Astrocyte of the spinal cord (primary cell): ENCODE measurements at regions not wholly inside any gene's neighbourhood (a gene's known extent, or its start where the extent isn't known, plus 50 kb on each side); places are given as distances from the start of the nearest gene placed in this dataset.
A peak's percentile ranks its signal among the peaks of the same experiment; 100 is the strongest.

Experiments
- DNase-seq: peaks from one replicate; pipeline ENCODE4 v3.0.0; 2011; ENCODE audit warnings: low read depth, low spot score
- H3K4me3 ChIP-seq: 2 replicates; pipeline ENCODE4 v1.5.1; 2011; ENCODE audit warnings: low read depth, mild to moderate bottlenecking, low read length, moderate library complexity
- in situ Hi-C: cut with HindIII; loops from 2 replicates; pipeline ENCODE4 v1.10.0; 2017; ENCODE audit warnings: low sequenced_read_pairs
- TF ChIP-seq, protein P1 (sequence below): IDR thresholded peaks from 2 replicates; pipeline ENCODE4 v1.5.1; 2012; ENCODE audit warnings: low read depth, mild to moderate bottlenecking, low read length, inconsistent platforms

DNA sequence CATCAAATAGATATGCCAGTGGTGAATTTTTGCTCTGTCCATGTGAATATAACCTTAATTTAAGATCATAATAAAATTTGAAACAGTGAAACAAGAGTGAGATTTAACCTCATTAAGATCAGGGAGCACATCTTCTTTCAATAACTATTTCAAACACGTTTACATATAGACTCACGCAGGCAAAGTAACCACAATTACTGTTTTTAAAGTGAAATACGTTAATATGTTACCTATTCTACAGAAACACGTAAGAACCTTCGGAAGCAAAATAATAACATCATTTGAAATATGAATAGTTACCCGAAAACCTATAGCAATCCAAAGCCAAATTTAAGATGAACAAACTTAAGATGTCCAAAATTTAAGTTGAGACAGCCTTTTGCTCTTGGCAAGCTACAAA is 136.2 kb upstream of the ZC3H12C start:
- DNase-seq, result no peak
- H3K4me3 ChIP-seq, result no peak overlapping the region
- in situ Hi-C loops, result no loop called here
- TF ChIP-seq, protein P1, sequence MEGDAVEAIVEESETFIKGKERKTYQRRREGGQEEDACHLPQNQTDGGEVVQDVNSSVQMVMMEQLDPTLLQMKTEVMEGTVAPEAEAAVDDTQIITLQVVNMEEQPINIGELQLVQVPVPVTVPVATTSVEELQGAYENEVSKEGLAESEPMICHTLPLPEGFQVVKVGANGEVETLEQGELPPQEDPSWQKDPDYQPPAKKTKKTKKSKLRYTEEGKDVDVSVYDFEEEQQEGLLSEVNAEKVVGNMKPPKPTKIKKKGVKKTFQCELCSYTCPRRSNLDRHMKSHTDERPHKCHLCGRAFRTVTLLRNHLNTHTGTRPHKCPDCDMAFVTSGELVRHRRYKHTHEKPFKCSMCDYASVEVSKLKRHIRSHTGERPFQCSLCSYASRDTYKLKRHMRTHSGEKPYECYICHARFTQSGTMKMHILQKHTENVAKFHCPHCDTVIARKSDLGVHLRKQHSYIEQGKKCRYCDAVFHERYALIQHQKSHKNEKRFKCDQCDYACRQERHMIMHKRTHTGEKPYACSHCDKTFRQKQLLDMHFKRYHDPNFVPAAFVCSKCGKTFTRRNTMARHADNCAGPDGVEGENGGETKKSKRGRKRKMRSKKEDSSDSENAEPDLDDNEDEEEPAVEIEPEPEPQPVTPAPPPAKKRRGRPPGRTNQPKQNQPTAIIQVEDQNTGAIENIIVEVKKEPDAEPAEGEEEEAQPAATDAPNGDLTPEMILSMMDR, result no peak

DNA sequence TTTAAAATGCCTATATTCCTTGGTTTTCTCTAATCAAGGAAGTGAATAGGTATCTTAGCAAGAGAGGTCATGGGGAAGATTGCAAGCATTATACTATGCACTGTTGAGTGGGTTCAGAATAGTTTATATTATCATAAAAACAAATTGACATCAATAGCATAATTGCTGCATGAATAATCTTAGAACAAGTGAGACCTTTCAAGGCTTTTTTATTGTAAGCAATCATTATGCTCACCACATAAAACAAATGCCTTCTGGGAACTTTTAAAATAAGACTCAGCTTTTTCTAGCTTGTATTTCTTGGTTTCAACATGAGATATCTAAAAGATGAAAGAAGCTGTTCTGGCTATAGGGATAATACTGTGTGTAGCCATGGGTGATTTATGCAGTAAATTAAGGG is 135.6 kb upstream of the ZC3H12C start:
- peak; percentile 4 for DNase-seq
- in situ Hi-C loops, result no loop called here
- TF ChIP-seq, protein P1, result no peak
- H3K4me3 ChIP-seq, result no peak overlapping the region

DNA sequence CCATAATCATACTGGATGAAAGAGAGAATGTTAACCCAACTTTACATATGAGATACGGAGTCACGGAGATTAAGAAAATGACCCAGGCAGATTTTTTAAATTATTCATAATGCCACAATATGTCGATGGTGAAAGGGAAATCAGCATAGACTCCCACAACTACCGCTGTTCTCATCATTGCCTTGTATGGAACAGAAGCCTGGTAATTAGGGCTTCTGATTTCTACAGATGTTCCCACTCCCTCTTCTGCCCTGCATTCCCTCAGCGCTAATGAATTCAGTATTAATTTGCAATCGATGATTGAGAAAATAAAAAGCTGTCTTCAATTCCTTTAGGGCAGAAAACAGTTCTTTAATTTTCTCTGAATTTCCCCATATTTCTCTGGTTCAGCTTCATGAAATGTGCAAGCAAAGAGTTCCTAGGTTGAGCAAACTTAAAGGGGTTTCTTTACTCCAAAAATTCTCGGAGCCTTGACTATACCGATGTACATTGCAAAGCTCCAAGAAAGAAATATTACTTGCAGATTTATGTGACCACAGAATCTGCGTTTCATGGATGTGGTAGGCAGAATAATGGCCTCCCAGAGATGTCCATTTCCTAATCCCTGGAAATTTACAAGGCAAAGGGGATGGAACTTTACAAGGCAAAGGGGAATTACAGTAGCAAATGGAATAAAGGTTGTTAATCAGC is 134.9 kb upstream of the ZC3H12C start:
- DNase-seq, result no peak
- in situ Hi-C loops, result no loop called here
- TF ChIP-seq, protein P1, result no peak
- no peak overlapping the region for H3K4me3 ChIP-seq

DNA sequence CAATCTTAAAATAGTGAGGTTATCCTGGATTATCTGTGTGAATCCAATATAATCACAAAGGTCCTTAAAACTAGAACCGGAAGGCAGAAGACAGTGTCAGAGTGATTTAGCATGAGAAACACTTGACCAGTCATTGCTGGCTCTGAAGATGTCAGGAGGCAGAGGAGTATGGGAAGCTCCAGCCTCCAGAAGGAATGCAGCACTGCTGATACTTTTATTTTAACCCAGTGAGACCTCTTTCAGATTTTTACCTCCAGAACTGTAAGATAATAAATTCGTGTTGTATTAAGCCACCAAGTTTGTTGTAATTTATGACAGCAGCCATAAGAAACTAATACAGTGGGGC is 134.4 kb upstream of the ZC3H12C start:
- TF ChIP-seq, protein P1, result no peak
- no peak for DNase-seq
- H3K4me3 ChIP-seq, result no peak overlapping the region
- in situ Hi-C loops, result no loop called here

DNA sequence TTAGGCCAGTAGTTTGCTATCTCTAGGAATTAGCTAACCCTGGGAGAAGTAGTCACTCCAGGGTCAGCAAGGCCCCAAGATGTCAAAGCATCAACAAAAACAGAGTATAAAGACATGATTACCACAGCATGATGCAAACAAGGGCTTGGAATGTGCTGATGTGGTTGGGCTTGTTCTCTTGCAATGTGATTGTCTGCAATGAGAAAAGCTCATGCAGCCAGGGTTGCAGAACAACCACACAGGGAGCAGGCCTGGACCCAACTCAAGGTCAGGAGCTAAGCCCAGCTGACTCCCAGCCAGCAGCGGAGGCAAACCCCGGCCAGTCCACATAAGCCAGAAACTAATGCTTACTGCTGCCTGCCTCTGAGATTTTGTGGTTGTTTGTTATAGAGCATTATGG is 132.4 kb upstream of the ZC3H12C start:
- in situ Hi-C loops, result no loop called here
- TF ChIP-seq, protein P1, result no peak
- DNase-seq, result peak; percentile 86
- no peak overlapping the region for H3K4me3 ChIP-seq

DNA sequence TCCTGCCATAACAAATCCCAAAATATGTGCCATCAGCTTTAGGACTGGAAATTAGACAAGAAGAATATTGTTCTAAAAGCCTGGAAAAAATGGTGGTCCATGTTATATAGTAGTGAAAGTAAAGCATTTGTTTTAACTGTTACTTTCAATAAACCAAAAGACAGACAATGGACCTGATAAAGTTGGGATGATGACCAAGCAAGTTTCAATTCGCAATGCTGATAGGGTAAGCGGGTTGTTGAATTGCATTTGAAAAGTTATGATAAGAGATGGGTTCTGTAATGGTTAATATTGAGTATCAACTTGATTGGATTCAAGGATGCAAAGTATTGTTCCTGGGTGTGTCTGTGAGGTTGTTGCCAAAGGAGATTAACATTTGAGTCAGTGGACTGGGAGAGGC is 131.9 kb upstream of the ZC3H12C start:
- DNase-seq, result no peak
- TF ChIP-seq, protein P1, result no peak
- H3K4me3 ChIP-seq, result no peak overlapping the region
- in situ Hi-C loops, result no loop called here
